ENCODE measurements at regions not wholly inside any gene's neighbourhood (a gene's known extent, or its start where the extent isn't known, plus 50 kb on each side); places are given as distances from the start of the nearest gene placed in this dataset.
"Not testable (repeated sequence)": the region's sequence is repeated elsewhere in the genome, so short reads cannot be mapped to it uniquely, and the experiment has no call there.

DNA sequence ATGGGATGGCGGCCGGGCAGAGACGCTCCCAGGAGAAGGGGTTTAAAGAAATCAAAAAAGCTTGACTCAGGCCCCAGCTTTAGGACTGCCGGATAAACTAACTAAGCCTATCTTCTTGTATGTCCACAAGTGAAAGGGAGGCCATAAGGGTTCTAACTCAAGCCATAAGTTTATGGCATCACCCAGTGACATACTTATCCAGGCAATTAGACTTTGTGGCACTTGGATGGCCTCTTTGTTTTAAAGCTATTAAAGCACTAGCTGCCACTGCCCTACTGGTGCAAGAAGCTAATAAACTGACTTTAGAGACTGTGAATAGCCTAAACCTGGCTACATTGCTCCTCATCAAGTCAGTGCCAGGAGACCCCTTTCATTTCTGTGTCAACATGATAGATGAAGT is 102.0 kb downstream of the ZNF429 start:
- TF ChIP-seq, protein P1, sequence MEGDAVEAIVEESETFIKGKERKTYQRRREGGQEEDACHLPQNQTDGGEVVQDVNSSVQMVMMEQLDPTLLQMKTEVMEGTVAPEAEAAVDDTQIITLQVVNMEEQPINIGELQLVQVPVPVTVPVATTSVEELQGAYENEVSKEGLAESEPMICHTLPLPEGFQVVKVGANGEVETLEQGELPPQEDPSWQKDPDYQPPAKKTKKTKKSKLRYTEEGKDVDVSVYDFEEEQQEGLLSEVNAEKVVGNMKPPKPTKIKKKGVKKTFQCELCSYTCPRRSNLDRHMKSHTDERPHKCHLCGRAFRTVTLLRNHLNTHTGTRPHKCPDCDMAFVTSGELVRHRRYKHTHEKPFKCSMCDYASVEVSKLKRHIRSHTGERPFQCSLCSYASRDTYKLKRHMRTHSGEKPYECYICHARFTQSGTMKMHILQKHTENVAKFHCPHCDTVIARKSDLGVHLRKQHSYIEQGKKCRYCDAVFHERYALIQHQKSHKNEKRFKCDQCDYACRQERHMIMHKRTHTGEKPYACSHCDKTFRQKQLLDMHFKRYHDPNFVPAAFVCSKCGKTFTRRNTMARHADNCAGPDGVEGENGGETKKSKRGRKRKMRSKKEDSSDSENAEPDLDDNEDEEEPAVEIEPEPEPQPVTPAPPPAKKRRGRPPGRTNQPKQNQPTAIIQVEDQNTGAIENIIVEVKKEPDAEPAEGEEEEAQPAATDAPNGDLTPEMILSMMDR (IDR thresholded peaks at IDR 0.05), result no peak
- no peak overlapping the region for H2AFZ ChIP-seq
- no peak overlapping the region for H3K9ac ChIP-seq
- no peak overlapping the region for H3K4me3 ChIP-seq (ENCODE audit: low read depth, low read length)
- no peaks in the 10 kb centered on the region for H3K27me3 ChIP-seq (ENCODE audit: control insufficient read depth, insufficient read depth, low read length)
- H3K4me2 ChIP-seq (ENCODE audit: low read length), result no peak overlapping the region
- H3K79me2 ChIP-seq, result no peaks in the 10 kb centered on the region
- no peaks in the 10 kb centered on the region for H3K36me3 ChIP-seq (ENCODE audit: control insufficient read depth, insufficient read depth, low read length)
- peaks cover 22% of the 10 kb centered on the region for H3K4me1 ChIP-seq
- no peaks in the 10 kb centered on the region for H3K9me3 ChIP-seq (ENCODE audit: control insufficient read depth, low read length)
- H3K27ac ChIP-seq, result no peak overlapping the region

DNA sequence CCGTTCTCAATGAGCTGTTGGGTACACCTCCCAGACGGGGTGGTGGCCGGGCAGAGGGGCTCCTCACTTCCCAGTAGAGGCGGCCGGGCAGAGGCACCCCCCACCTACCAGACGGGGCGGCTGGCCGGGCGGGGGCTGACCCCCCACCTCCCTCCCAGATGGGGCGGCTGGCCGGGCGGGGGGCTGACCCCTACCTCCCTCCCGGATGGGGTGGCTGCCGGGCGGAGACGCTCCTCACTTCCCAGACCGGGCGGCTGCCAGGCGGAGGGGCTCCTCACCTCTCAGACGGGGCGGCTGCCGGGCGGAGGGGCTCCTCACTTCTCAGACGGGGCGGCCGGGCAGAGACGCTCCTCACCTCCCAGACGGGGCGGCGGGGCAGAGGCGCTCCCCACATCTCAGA is 101.6 kb downstream of the ZNF429 start:
- not testable (repeated sequence) for H3K36me3 ChIP-seq (ENCODE audit: control insufficient read depth, insufficient read depth, low read length); H3K4me3 ChIP-seq (ENCODE audit: low read depth, low read length); H3K9ac ChIP-seq; H3K27ac ChIP-seq; H3K27me3 ChIP-seq (ENCODE audit: control insufficient read depth, insufficient read depth, low read length); H3K79me2 ChIP-seq; H3K4me2 ChIP-seq (ENCODE audit: low read length); H3K9me3 ChIP-seq (ENCODE audit: control insufficient read depth, low read length); H2AFZ ChIP-seq
- peaks cover 22% of the 10 kb centered on the region for H3K4me1 ChIP-seq

DNA sequence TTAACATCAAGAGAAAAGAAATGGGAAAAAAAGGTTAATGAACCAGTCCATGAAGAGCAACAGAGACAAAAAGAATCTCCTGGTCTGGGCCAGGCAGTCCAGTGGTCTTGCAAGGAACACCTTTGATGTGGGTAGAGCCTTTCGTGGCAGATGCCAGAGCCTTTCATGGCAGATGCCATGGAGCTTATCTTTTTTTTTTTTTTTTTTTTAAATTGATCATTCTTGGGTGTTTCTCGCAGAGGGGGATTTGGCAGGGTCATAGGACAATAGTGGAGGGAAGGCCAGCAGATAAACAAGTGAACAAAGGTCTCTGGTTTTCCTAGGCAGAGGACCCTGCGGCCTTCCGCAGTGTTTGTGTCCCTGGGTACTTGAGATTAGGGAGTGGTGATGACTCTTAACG is 100.9 kb downstream of the ZNF429 start:
- H3K27me3 ChIP-seq (ENCODE audit: control insufficient read depth, insufficient read depth, low read length); H2AFZ ChIP-seq; H3K36me3 ChIP-seq (ENCODE audit: control insufficient read depth, insufficient read depth, low read length); H3K4me3 ChIP-seq (ENCODE audit: low read depth, low read length); H3K9ac ChIP-seq; H3K4me2 ChIP-seq (ENCODE audit: low read length); H3K79me2 ChIP-seq; H3K27ac ChIP-seq; H3K9me3 ChIP-seq (ENCODE audit: control insufficient read depth, low read length): not testable (repeated sequence)
- H3K4me1 ChIP-seq, result peaks cover 22% of the 10 kb centered on the region

DNA sequence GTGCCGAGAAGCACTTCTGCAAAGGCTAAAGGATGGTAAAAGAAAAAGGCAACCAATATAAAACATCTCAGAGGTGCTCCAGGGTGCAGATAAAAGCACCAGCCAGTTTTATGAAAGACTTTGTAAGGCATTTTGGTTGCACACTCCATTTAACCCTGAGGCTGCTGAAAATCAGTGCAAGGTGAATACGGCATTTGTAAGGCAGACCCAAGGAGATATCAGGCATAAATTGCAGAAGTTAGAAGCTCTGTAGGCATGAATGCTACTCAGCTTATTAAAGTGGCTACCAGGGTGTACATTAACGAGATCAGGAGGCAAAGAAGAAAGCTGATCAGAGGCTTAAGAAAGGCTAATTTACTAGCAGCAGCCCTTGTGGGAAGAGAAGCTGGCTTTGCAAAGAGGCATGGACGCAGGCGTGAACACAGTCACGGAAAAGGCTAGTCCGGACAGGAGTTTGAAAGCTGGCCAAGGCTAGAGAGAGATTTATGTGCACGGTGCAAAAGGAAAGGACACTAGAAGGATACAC is 99.6 kb downstream of the ZNF429 start:
- Histone ChIP-seq H2AFZ (peak overlapping the region; percentile 91), H3K27me3 (ENCODE audit: control insufficient read depth, insufficient read depth, low read length) (no peaks in the 10 kb centered on the region), H3K4me1 (peaks cover 22% of the 10 kb centered on the region), H3K4me3 (ENCODE audit: low read depth, low read length) (peak overlapping the region; percentile 50), H3K9me3 (ENCODE audit: control insufficient read depth, low read length) (no peaks in the 10 kb centered on the region), H3K4me2 (ENCODE audit: low read length) (peak overlapping the region; percentile 83), H3K27ac (peak overlapping the region; percentile 82), H3K36me3 (ENCODE audit: control insufficient read depth, insufficient read depth, low read length) (no peaks in the 10 kb centered on the region), H3K9ac (no peak overlapping the region), H3K79me2 (no peaks in the 10 kb centered on the region)
- TF ChIP-seq, protein P1 (IDR thresholded peaks at IDR 0.05), result no peak
